Activated T-cell treated with anti-CD3 and anti-CD28 coated beads, Interleukin-2, amount 50 U/mL, for 24 hours (primary cell): ENCODE measurements at regions not wholly inside any gene's neighbourhood (a gene's known extent, or its start where the extent isn't known, plus 50 kb on each side); places are given as distances from the start of the nearest gene placed in this dataset.

Experiments
- DNase-seq: peaks from one replicate; pipeline ENCODE4 v3.0.0-alpha.2; 2020
- H3K27ac Mint-ChIP-seq: 2 replicates; pipeline ENCODE4 v1.8.0; 2020; ENCODE audit warnings: mild to moderate bottlenecking, mixed read lengths
- H3K27me3 Mint-ChIP-seq: 2 replicates; pipeline ENCODE4 v1.8.0; 2020; ENCODE audit warnings: mixed read lengths
- H3K36me3 Mint-ChIP-seq: 2 replicates; pipeline ENCODE4 v1.8.0; 2020; ENCODE audit warnings: low read depth, mixed read lengths
- H3K4me1 Mint-ChIP-seq: 2 replicates; pipeline ENCODE4 v1.8.0; 2020; ENCODE audit warnings: low read depth, mixed read lengths
- H3K4me3 Mint-ChIP-seq: 2 replicates; pipeline ENCODE4 v1.8.0; 2020; ENCODE audit warnings: mild to moderate bottlenecking, moderate library complexity, mixed read lengths
- H3K9me3 Mint-ChIP-seq: 2 replicates; pipeline ENCODE4 v1.8.0; 2020; ENCODE audit warnings: mixed read lengths

DNA sequence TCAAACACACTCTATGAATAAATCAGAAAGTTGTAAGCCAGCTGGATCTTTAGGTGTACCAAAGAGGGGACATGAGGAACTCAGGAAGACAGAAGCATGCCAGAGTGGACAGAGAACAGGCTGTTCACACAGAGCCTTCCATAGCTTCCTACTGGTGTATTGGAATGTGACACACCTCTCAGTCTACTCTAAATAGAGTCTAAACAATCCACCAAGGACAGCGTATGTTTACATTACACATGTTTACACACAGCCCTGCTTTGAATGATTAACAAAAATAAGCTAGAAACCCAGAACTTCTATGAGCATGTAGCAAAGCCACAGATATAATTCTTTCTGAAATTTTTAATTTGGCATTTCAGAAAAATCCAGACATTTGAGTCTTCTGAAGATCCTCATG, 1279.0 kb upstream of the CDH8 start:
- Mint-ChIP-seq H3K36me3 (no peaks in the 10 kb centered on the region), H3K9me3 (peaks cover 27% of the 10 kb centered on the region), H3K4me3 (no peak overlapping the region), H3K4me1 (no peaks in the 10 kb centered on the region), H3K27me3 (no peaks in the 10 kb centered on the region), H3K27ac (no peak overlapping the region)
- DNase-seq, result no peak

DNA sequence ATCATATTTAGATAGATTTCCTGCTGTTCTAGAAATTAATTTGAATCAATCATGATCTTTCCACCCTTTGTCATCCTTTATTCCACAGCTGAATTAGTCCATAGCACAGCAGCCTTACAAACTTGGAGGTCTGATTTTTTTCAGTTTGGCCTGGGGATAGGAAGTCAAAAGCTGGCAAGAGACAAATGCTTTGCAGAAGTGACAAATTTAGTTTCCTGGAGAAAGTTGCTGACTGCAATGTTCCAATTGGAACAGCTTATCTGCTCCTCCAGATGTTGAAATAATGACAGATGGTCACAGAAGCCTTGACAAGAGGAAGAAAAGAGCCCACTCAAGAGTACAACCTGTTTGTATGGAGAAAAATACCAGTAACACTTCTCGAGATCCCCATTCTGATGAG, 1276.1 kb upstream of the CDH8 start:
- no peak overlapping the region for H3K4me3 Mint-ChIP-seq
- no peaks in the 10 kb centered on the region for H3K27me3 Mint-ChIP-seq

DNA sequence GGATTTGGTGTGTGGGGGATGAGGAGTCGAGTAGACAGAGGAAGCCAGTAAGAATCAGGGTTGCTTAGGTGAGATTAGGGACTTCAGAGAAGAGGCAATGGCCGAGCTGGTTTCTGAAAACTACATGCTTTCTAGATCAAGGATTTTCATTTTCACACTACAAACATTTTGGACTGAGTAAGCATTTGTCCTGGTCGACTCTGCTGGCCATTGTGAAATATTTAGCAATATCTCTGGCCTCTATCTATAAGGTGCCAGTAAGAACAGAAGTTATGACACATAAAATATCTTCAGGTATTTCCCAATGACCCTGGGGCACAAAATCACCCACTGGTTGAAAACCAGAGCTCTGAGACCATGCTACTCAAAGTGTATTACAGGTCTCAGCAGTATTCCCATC, 1275.1 kb upstream of the CDH8 start:
- peaks cover 17% of the 10 kb centered on the region for H3K9me3 Mint-ChIP-seq
- no peak overlapping the region for H3K27ac Mint-ChIP-seq
- no peak for DNase-seq
- H3K4me3 Mint-ChIP-seq, result no peak overlapping the region
- no peaks in the 10 kb centered on the region for H3K36me3 Mint-ChIP-seq
- H3K4me1 Mint-ChIP-seq, result no peaks in the 10 kb centered on the region
- no peaks in the 10 kb centered on the region for H3K27me3 Mint-ChIP-seq

More for the DNA sequence above, 1276.1 kb upstream of the CDH8 start:
- no peak overlapping the region for H3K27ac Mint-ChIP-seq
- DNase-seq, result no peak
- no peaks in the 10 kb centered on the region for H3K4me1 Mint-ChIP-seq
- H3K9me3 Mint-ChIP-seq, result peaks cover 18% of the 10 kb centered on the region
- H3K36me3 Mint-ChIP-seq, result no peaks in the 10 kb centered on the region

DNA sequence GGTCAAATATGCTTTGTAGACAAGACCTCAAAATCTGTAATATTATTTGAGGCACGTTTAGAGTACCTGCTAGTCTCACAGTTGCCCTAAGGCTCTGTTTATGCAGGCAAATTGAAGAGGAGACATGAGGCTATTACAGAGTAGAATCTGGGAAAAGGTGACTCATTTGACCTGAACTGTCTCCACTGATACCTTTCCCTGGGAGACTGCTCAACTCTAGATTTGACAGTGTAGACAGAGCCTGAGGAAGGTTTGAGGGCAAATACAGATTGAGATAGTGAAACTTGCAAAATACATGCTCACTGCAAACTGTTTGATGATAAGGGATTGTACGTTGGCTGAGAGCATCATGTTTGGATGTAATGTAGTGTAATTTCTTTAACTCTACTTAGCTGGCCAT, 1266.6 kb upstream of the CDH8 start:
- Mint-ChIP-seq H3K4me3 (no peak overlapping the region), H3K27me3 (no peaks in the 10 kb centered on the region), H3K4me1 (no peaks in the 10 kb centered on the region), H3K27ac (no peak overlapping the region), H3K9me3 (peaks cover 24% of the 10 kb centered on the region), H3K36me3 (no peaks in the 10 kb centered on the region)
- no peak for DNase-seq

DNA sequence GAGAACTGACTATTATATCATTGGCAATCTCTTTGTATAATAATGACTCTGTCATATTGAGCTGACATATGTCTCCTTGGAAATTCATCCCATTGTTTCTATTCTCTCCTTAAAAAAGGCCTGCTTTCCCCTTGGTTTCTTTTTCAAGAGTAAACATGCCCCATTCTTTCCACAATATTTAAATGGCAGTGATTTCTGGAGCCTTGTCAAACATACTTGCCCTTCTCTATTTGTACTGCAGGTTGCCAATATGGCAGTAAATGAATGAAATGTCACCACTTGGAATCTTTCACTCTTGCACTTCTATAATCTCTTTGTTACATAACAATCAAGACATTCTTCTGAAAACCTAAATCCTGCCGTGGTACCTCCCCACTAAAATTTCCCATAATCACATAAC, 1265.1 kb upstream of the CDH8 start:
- no peak for DNase-seq
- Mint-ChIP-seq H3K27me3 (no peaks in the 10 kb centered on the region), H3K9me3 (peaks cover 26% of the 10 kb centered on the region), H3K27ac (no peak overlapping the region), H3K4me1 (no peaks in the 10 kb centered on the region), H3K4me3 (no peak overlapping the region), H3K36me3 (no peaks in the 10 kb centered on the region)

DNA sequence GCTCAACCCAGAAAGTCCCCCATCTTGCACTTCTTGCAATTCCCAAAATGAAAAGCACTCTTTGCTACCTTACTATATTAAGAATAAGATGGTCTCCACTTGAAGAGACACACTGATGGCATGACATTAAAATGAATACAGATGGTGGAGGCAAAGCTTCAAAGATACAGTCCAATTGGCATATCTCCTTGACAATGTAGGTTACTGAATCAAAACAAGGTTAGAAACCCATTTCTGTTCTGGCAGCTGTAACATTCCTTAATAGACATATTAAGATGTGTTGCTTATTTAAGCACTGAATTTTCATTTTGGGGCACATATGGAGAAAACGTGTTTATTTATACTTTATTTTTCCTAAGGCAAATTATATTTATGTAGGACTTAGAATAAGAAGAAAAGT, 1262.8 kb upstream of the CDH8 start:
- Mint-ChIP-seq H3K4me3 (no peak overlapping the region), H3K27me3 (no peaks in the 10 kb centered on the region), H3K4me1 (no peaks in the 10 kb centered on the region), H3K27ac (no peak overlapping the region), H3K9me3 (peaks cover 16% of the 10 kb centered on the region), H3K36me3 (no peaks in the 10 kb centered on the region)
- DNase-seq, result no peak

DNA sequence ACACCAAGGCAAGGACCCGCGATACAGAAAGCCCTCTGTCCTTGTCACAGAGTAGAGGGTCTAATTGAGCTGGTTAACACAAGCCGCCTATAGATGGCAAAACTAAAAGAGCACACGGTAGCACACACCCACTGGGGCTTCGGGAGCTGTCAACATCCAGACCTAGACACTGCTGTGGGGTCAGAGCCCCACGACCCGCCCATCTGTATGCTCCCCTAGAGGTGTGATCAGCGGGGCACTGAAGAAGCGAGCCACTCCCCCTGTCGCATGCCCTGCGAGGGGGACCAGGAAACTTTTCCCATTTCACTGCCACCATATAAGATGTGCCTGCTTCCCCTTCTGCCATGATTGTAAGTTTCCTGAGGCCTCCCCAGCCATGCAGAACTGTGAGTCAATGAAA, 1255.8 kb upstream of the CDH8 start:
- H3K27me3 Mint-ChIP-seq, result no peaks in the 10 kb centered on the region
- H3K9me3 Mint-ChIP-seq, result peaks cover 22% of the 10 kb centered on the region
- no peak overlapping the region for H3K27ac Mint-ChIP-seq
- no peak overlapping the region for H3K4me3 Mint-ChIP-seq
- DNase-seq, result no peak
- H3K36me3 Mint-ChIP-seq, result no peaks in the 10 kb centered on the region
- no peaks in the 10 kb centered on the region for H3K4me1 Mint-ChIP-seq

DNA sequence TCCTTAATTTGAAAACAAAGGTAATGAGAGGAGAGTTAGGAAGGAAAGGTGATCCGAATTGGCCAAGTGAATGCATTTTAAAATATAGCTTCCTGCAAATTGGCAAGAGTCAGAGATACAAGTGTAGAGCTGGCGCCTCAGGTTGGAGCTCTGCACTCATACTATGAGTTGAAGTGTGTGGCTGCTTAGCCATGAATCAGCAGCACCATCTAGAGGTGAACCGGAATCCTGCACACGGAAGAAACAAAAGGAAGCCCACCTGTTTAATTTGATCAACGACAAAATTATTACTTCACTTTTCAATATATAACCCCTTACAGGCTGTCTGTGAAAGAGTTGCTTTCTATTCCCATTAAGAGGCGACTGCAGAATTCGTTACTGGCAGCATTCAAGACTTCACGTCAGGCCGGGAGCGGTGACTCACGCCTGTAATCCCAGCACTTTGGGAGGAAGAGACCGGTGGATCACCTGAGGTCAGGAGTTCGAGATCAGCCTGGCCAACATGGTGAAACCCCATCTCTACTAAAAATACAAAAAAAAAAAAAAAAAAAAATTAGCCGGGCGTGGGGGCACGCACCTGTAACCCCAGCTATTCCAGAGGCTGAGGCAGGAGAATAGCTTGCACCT, 1253.7 kb upstream of the CDH8 start:
- Mint-ChIP-seq H3K4me1 (no peaks in the 10 kb centered on the region), H3K36me3 (no peaks in the 10 kb centered on the region), H3K27me3 (no peaks in the 10 kb centered on the region), H3K4me3 (no peak overlapping the region), H3K27ac (no peak overlapping the region), H3K9me3 (peaks cover 18% of the 10 kb centered on the region)
- no peak for DNase-seq

DNA sequence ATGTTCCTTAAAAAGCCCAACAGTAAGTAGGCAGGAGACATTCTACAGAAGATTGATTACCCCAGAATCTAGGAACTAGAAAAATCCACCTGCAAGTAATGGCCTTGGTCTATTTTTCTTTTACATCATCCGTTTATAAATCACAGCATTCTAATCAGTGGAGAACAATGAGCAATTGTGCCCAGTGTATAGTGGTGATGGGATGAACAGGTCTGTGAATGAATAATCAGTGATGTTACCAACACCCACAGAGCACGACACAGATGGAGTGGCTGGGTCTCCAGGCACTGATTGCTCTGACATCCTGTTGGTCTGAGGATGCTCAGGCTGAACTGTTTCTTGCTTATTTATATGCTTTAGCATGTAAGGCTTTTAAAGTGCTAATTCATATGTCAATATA, 1251.2 kb upstream of the CDH8 start:
- H3K27ac Mint-ChIP-seq, result no peak overlapping the region
- no peak for DNase-seq
- no peaks in the 10 kb centered on the region for H3K36me3 Mint-ChIP-seq
- H3K4me1 Mint-ChIP-seq, result no peaks in the 10 kb centered on the region
- peaks cover 13% of the 10 kb centered on the region for H3K9me3 Mint-ChIP-seq
- H3K27me3 Mint-ChIP-seq, result no peaks in the 10 kb centered on the region
- no peak overlapping the region for H3K4me3 Mint-ChIP-seq

DNA sequence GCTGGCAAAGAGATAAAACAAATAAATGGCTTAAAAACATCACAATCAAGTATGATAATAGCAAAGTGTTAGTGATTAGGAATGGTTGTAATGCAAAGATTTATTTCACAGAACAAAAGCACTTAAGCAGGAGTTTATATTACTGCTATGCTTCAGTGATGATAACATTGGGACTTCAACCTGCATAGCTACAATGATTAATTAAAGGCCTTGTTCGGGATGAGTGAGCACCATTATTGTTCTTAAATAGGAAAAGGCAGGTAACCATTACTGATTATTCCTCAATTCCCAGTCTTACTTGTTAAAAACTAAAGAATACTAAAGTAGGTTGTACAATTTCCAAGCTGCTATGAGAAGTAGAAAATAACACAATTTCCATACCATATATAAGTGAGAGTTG, 1247.5 kb upstream of the CDH8 start:
- Mint-ChIP-seq H3K36me3 (no peaks in the 10 kb centered on the region), H3K4me1 (no peaks in the 10 kb centered on the region), H3K27me3 (no peaks in the 10 kb centered on the region), H3K9me3 (peaks cover 19% of the 10 kb centered on the region), H3K4me3 (no peak overlapping the region), H3K27ac (no peak overlapping the region)
- DNase-seq, result no peak

DNA sequence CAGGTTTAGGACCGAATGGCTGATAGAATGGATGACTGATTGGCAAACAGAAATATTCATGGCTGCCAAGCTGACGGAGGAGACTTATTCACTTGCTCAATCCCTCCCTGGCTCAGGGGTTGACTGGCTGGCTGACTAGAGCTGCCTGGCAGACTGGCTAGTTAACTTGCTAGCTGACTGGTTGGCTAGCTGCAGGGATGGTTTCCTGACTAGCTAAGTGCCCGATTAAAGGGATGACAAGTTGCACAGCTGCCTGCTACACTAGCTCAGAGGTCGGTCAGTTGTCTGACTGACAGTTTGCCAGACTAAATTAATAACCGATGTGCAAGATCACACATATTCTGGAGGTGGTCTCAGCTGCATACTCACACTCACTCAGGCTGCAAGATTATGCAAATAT, 1208.4 kb upstream of the CDH8 start:
- H3K9me3 Mint-ChIP-seq, result peaks cover 15% of the 10 kb centered on the region
- no peak for DNase-seq
- H3K4me1 Mint-ChIP-seq, result no peaks in the 10 kb centered on the region
- no peaks in the 10 kb centered on the region for H3K36me3 Mint-ChIP-seq
- no peaks in the 10 kb centered on the region for H3K27me3 Mint-ChIP-seq
- no peak overlapping the region for H3K4me3 Mint-ChIP-seq
- no peak overlapping the region for H3K27ac Mint-ChIP-seq

DNA sequence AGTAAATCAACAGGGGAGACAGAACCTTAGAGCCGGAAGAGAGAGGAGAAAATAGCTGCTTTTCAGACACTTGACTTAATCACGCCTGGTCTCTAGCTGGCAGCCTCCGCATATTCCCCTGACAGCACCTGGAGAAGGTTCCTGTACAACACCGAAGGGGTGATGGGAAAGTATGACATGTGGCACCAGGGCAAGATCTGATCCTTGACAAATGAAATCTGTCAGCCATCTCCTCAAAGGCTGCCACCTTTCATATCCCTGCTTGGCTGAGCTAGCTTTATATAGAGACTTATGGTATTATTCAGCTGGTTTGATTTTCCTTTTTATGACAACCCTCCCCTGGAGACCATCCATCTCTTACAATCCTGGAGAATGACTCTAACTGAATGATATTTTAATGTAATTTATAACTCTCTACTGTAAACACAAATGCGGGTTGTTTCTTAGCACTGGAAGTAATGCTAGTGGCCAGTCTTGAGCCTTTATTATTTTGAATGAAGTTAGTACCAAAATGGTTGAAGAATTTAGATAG, 1205.3 kb upstream of the CDH8 start:
- Mint-ChIP-seq H3K4me3 (no peak overlapping the region), H3K27me3 (no peaks in the 10 kb centered on the region)
- DNase-seq, result no peak

DNA sequence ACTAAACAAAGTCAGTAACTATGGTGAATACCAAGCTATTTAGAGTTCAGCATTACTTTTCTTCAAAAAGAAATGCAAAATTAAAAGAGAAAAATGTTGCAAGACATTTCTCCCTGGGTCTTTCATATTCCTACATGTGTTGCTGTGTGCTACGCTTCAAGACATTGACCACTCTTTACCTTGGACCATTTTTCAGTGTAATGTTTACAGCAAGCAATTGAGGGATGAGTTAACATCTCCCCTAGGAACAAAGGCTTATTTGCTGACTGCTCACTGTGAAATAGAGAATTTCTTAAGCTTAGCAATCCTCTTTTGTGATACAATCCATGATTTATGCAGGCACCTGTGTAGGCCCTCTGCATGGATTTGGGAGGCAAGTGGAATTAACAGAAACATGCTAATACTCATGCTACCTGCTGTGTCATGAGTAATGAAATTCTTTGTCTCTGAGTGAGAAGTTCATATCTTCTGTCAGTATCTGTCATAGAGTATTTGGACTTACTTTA, 1202.9 kb upstream of the CDH8 start:
- DNase-seq, result no peak
- no peak overlapping the region for H3K4me3 Mint-ChIP-seq
- H3K4me1 Mint-ChIP-seq, result no peaks in the 10 kb centered on the region
- H3K27ac Mint-ChIP-seq, result no peak overlapping the region
- H3K9me3 Mint-ChIP-seq, result peaks cover 24% of the 10 kb centered on the region
- no peaks in the 10 kb centered on the region for H3K36me3 Mint-ChIP-seq
- no peaks in the 10 kb centered on the region for H3K27me3 Mint-ChIP-seq

More for the DNA sequence above, 1205.3 kb upstream of the CDH8 start:
- Mint-ChIP-seq H3K9me3 (peaks cover 16% of the 10 kb centered on the region), H3K27ac (no peak overlapping the region), H3K36me3 (no peaks in the 10 kb centered on the region), H3K4me1 (no peaks in the 10 kb centered on the region)

DNA sequence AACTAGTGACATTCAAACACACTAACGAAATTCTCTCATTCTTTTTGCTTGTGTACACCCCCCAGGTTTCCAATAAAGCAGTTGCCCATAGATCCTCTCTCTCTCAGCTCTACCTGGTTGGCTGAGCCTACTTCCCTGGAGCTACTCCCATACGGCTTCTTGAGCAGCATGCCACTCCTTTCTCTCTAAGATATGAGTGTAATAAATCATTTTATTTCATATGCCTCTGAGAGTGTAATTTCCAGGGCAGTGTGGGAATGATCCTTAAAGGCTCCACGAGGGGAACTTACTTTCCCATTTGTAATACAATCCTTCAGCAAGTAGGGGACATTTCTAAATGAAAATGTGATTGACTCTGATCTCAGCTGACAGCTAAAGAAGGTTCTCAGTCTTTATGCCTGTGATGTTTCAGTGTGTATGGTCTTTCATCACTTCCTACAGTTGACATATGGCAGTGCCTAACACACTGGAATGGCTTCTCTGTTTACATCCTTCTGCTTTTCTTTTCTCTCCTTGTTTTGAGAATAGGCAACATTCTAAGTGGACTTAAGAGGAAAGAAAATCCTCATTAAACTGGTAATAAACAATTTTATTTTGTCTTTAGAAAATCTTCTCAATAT, 1194.3 kb upstream of the CDH8 start:
- H3K4me1 Mint-ChIP-seq, result no peaks in the 10 kb centered on the region
- no peaks in the 10 kb centered on the region for H3K27me3 Mint-ChIP-seq
- H3K9me3 Mint-ChIP-seq, result peaks cover 34% of the 10 kb centered on the region
- no peak overlapping the region for H3K27ac Mint-ChIP-seq
- no peak overlapping the region for H3K4me3 Mint-ChIP-seq
- DNase-seq, result no peak
- H3K36me3 Mint-ChIP-seq, result no peaks in the 10 kb centered on the region

DNA sequence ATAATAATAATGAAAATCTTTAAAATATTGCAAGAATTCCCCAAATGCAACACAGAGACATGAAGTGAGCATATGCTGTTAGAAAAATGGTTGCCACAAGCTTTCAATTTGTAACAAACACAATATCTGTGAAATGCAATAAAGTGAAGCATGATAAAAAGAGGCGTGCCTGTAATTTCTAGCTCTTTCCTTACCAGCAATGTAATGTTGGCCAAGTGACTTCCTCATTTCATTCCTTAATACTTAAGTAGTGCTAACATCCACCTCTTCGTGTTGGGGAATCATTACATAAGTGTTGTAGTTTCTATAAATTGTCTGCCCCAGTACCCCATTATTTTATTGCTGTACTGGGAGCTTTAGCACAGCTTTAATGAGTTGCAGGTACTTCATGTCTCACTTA, 1192.0 kb upstream of the CDH8 start:
- DNase-seq, result no peak
- Mint-ChIP-seq H3K9me3 (peaks cover 31% of the 10 kb centered on the region), H3K4me1 (no peaks in the 10 kb centered on the region), H3K4me3 (no peak overlapping the region), H3K36me3 (no peaks in the 10 kb centered on the region), H3K27me3 (no peaks in the 10 kb centered on the region), H3K27ac (no peak overlapping the region)
